ENCODE measurements at regions not wholly inside any gene's neighbourhood (a gene's known extent, or its start where the extent isn't known, plus 50 kb on each side); places are given as distances from the start of the nearest gene placed in this dataset.

DNA sequence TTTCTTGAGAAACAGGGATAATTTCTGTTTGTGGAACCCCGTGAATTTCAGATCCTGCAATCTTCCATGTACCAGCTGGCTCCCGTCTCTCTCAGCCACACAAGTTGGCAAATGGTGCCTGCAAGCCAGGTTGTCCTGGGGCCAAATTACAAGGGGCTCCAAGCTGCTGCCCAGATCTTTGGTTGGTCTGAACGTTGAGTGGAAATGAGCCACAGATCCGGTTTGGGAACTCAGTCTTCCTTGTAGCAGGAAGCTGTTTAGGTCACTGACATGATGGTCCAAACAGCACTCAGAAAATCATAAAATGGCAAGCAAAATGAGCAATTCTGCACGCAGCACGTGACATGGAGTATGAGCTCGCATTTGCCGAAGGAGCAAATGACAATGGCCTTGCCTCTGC, 1496.4 kb downstream of the TBC1D22A start:
- H3K36me3 ChIP-seq (ENCODE audit: insufficient read depth, low read length): no peaks in the 10 kb centered on the region
- H2AFZ ChIP-seq (ENCODE audit: low read depth, low read length): no peak overlapping the region
- H3K9me3 ChIP-seq (ENCODE audit: low read length): no peaks in the 10 kb centered on the region
- H3K4me1 ChIP-seq (ENCODE audit: insufficient read depth, low read length): no peaks in the 10 kb centered on the region
- H3K4me3 ChIP-seq (ENCODE audit: low read length): no peak overlapping the region
- peaks cover 14% of the 10 kb centered on the region for H3K27me3 ChIP-seq (ENCODE audit: insufficient read depth, low read length)

DNA sequence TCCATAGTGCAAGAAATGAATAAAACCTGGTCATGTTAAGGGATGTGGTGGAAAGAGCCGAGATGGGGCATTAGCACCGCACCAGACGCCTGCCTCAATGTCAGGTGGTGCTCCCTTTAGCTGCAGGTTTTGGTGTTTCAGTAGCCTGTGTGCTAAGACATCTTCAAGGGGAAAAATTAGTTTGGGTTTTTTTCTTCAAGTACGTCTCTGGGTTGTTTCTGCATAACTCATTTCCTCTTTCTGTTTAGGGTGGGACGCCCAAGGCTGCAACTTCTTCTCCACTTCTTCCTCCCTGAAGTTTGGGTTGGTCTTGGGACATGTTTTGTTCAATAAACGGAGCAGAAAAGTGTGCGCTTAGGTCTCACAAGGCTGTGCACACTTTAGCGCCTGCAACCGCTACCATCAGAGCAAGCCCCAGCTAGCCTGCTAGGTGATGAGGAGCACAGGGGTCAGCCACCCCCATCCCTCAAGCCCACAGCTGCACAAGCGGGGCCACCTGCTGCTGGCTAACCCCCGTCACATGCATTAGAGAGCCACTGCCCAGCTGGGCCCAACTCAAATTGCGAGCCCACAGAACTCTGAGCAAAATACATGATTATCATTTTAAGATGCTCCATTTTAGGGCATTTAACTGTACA, 1495.7 kb downstream of the TBC1D22A start:
- Histone ChIP-seq H3K4me3 (ENCODE audit: low read length) (no peak overlapping the region), H3K36me3 (ENCODE audit: insufficient read depth, low read length) (no peaks in the 10 kb centered on the region), H3K9me3 (ENCODE audit: low read length) (no peaks in the 10 kb centered on the region), H3K4me1 (ENCODE audit: insufficient read depth, low read length) (no peaks in the 10 kb centered on the region), H2AFZ (ENCODE audit: low read depth, low read length) (no peak overlapping the region), H3K27me3 (ENCODE audit: insufficient read depth, low read length) (peaks cover 11% of the 10 kb centered on the region)

DNA sequence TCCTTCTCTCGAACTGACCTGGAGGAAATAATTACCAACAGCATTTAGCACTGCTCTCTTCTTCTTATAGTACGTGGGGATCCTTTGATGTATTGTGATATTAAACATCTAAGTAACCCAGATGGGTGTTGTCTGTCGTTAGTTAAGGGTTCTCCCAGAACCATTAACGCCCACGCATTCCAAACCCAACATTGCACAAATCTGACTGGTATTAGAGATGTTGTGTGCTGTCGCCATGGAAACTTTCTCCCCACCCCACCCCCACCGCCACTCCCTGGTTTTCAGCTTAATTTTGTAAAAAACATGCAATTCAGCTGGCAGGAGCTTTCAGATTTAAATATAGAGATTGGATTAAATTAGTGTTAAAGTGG, 1495.2 kb downstream of the TBC1D22A start:
- no peak overlapping the region for H3K4me3 ChIP-seq (ENCODE audit: low read length)
- H3K36me3 ChIP-seq (ENCODE audit: insufficient read depth, low read length): no peaks in the 10 kb centered on the region
- no peaks in the 10 kb centered on the region for H3K4me1 ChIP-seq (ENCODE audit: insufficient read depth, low read length)
- H3K9me3 ChIP-seq (ENCODE audit: low read length): no peaks in the 10 kb centered on the region
- H2AFZ ChIP-seq (ENCODE audit: low read depth, low read length): no peak overlapping the region
- peaks cover 11% of the 10 kb centered on the region for H3K27me3 ChIP-seq (ENCODE audit: insufficient read depth, low read length)

DNA sequence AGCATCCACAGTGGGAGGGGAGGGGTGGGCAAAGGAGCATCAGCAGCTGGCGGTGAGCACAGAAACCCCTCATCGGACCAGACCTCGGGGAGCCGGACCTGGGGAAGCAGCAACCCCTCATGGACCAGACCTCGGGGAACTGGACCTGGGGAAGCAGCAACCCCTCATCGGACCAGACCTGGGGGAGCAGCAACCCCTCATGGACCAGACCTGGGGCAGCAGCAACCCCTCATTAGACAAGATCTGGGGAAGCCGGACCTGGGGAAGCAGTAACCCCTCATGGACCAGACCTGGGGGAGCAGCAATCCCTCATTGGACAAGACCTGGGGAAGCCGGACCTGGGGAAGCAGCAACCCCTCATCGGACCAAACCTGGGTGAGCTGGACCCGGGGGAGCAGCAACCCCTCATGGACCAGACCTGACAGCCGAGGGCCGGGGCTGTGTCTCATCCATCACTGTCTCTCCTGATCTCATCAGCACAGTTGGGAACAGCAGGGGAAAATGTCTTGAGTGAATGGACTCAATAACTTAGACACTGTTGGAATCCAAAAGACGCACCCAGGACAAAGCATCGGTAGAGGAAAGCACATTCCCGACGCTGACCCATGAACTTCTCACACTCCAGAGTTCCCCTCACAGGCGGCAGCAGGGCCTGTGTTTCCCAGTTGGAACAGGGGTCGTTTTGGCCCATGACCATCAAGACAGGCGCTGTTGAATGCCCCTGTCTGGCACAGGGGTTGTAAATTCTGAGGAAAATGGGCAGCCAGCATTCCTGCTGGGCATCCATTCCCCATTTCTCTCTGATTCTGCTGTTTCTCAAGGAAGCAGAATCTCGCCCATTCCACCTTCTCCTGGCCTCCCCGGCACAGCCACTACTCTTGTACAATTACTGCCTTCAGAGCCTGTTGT, 1494.6 kb downstream of the TBC1D22A start:
- no peaks in the 10 kb centered on the region for H3K4me1 ChIP-seq (ENCODE audit: insufficient read depth, low read length)
- no peaks in the 10 kb centered on the region for H3K36me3 ChIP-seq (ENCODE audit: insufficient read depth, low read length)
- no peak overlapping the region for H2AFZ ChIP-seq (ENCODE audit: low read depth, low read length)
- no peaks in the 10 kb centered on the region for H3K9me3 ChIP-seq (ENCODE audit: low read length)
- no peak overlapping the region for H3K4me3 ChIP-seq (ENCODE audit: low read length)
- H3K27me3 ChIP-seq (ENCODE audit: insufficient read depth, low read length): peaks cover 11% of the 10 kb centered on the region

DNA sequence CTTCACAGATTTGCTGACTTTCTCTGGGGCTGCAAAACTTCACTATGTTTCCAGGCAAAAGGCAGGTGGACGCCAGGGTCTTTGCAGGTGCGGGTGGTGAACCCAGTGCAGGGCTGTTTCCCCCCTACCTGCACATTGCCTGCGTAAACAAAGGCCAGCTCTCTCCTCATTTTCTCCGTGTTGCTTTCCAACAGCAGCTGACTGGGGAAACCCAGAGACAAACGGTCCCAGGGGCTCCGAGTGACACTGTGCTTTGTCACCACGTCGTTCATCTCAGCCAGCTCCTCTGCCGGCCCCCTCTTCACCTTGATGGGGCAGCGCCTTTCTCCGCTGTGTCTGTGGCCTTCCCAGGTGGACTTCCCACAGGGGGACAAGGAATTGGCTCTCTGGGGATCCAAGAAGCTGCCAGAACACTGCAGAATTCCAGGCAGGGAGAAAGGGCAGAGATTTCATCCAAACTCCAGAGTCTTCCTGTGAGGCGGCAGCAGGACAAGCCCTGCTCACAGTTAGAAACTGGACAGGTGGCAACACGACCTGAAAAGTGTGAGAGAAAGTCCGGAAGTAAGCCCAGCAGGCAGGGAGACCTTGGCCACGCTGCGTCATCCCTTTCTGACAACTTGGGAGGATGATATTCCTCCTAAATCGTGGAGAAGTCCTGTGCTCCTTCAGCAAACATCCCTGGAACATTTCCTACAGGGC, 1493.7 kb downstream of the TBC1D22A start:
- Histone ChIP-seq H3K9me3 (ENCODE audit: low read length) (no peaks in the 10 kb centered on the region), H2AFZ (ENCODE audit: low read depth, low read length) (no peak overlapping the region), H3K4me3 (ENCODE audit: low read length) (no peak overlapping the region), H3K4me1 (ENCODE audit: insufficient read depth, low read length) (no peaks in the 10 kb centered on the region), H3K36me3 (ENCODE audit: insufficient read depth, low read length) (no peaks in the 10 kb centered on the region), H3K27me3 (ENCODE audit: insufficient read depth, low read length) (peaks cover 11% of the 10 kb centered on the region)

DNA sequence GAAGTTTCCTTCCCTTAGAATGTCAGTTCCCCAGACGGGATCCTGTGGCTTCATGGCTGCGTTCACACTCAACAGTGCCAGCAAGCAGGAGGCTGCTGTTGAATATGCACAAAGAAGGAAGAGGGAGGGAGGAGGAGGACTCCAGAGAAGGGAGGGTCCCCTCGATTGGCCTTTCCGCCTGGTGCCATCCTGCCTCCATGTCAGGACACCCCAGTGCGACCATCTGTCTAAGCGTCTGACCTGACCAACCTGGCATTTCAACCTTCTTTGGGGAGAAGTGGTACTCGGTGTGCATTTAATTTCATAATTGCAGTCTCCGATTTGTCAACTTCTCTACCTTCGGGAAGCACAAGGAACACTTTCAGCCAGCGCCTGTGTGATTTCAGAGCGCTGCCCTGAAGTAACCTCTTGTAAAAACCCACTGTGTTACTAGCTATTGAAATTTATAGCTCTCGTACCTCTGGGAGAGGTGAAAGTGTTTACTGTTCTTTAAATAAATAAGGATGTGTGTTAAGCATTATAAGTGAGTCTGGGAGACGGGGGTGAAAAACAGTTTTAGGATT, 1491.9 kb downstream of the TBC1D22A start:
- Histone ChIP-seq H3K36me3 (ENCODE audit: insufficient read depth, low read length) (no peaks in the 10 kb centered on the region), H2AFZ (ENCODE audit: low read depth, low read length) (no peak overlapping the region), H3K4me3 (ENCODE audit: low read length) (no peak overlapping the region), H3K9me3 (ENCODE audit: low read length) (no peaks in the 10 kb centered on the region), H3K4me1 (ENCODE audit: insufficient read depth, low read length) (no peaks in the 10 kb centered on the region), H3K27me3 (ENCODE audit: insufficient read depth, low read length) (peaks cover 10% of the 10 kb centered on the region)

DNA sequence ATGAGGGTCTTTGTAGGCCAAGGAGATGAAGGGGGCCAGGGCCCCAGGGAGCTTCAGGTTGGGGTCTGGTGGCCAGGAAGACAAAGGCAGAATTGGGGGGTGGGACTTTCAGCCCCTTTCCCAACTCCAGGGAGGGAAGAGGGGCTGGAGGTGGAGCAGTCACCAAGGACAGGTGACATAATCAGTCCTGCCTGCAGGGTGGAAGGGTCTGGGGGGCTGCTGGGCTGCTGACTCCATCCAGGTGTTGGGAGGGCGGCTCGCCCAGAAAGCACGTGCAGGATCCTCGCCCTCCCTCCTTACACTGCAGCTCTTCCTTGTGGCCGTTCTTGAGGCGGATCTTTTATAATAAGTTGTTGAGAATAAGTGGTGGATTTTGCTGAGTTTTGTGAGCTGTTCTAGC, 1491.1 kb downstream of the TBC1D22A start:
- Histone ChIP-seq H3K27me3 (ENCODE audit: insufficient read depth, low read length) (peaks cover 13% of the 10 kb centered on the region), H2AFZ (ENCODE audit: low read depth, low read length) (no peak overlapping the region), H3K4me3 (ENCODE audit: low read length) (no peak overlapping the region), H3K9me3 (ENCODE audit: low read length) (no peaks in the 10 kb centered on the region), H3K4me1 (ENCODE audit: insufficient read depth, low read length) (no peaks in the 10 kb centered on the region), H3K36me3 (ENCODE audit: insufficient read depth, low read length) (no peaks in the 10 kb centered on the region)

DNA sequence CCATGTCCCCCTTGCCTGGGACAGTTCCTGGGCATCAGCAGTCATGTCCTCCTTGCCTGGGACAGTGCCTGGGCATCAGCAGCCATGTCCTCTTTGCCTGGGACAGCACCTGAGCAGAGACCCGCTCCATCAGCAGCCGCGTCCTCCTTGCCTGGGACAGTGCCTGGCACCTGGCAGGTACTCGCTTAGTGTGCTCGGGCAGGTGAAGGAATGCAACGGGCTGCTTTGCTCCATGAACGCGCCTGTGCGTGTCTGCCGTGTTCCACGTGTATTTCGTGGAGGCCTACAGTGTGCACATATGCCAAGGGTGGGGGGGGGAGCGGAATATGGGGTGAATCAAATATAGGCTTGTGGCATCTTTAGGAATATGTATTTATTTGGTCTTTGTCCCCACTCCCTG, 1490.7 kb downstream of the TBC1D22A start:
- no peaks in the 10 kb centered on the region for H3K4me1 ChIP-seq (ENCODE audit: insufficient read depth, low read length)
- H3K27me3 ChIP-seq (ENCODE audit: insufficient read depth, low read length): peaks cover 13% of the 10 kb centered on the region
- no peak overlapping the region for H2AFZ ChIP-seq (ENCODE audit: low read depth, low read length)
- H3K9me3 ChIP-seq (ENCODE audit: low read length): no peaks in the 10 kb centered on the region
- H3K36me3 ChIP-seq (ENCODE audit: insufficient read depth, low read length): no peaks in the 10 kb centered on the region
- no peak overlapping the region for H3K4me3 ChIP-seq (ENCODE audit: low read length)

DNA sequence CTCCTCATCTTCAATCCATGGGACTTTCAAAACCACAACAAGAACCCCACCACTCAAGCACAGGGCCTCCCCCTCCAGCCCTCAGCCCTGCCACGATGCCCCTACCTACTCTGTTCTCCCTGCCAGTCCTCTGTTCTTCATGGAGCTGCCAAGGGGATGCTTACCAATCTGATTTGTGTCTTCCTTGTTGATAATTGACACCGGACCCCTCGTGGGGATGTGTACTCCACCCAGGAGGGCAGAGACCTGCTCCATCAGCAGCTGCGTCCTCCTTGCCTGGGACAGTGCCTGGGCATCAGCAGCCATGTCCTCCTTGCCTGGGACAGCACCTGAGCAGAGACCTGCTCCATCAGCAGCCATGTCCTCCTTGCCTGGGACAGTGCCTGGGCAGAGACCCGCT, 1489.2 kb downstream of the TBC1D22A start:
- H3K36me3 ChIP-seq (ENCODE audit: insufficient read depth, low read length): no peaks in the 10 kb centered on the region
- H2AFZ ChIP-seq (ENCODE audit: low read depth, low read length): no peak overlapping the region

DNA sequence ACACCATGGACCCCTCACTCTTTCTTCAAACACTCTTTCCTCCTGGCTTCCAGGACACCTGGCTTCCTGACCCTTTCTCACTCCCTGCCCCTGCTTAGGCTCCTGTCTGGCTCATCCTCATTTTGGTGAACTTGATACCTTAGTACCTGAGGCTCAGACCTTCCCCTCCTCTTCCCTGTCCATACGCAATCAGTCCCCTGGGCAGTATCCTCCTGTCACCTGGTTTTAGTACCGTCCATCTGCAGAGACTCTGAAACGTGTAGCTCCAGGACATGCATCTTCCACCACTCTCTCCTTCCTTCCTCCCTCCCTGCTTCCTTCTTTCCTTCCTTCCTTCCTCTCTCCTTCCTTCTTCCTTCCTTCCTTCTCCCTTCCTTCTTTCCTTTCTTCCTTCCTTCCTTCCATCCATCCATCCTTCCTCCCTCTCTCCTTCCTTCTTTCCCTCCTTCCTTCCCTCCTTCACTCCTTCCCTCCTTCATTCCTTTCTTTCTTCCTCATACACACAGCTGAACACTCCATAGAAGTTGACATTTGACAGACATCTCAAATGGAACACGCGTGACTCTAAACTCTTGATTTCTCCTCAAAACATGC, 1488.6 kb downstream of the TBC1D22A start:
- H3K4me1 ChIP-seq (ENCODE audit: insufficient read depth, low read length): no peaks in the 10 kb centered on the region
- no peaks in the 10 kb centered on the region for H3K36me3 ChIP-seq (ENCODE audit: insufficient read depth, low read length)
- H3K27me3 ChIP-seq (ENCODE audit: insufficient read depth, low read length): peaks cover 10% of the 10 kb centered on the region
- H3K4me3 ChIP-seq (ENCODE audit: low read length): no peak overlapping the region
- H2AFZ ChIP-seq (ENCODE audit: low read depth, low read length): no peak overlapping the region
- no peaks in the 10 kb centered on the region for H3K9me3 ChIP-seq (ENCODE audit: low read length)

More for the DNA sequence above, 1489.2 kb downstream of the TBC1D22A start:
- Histone ChIP-seq H3K4me1 (ENCODE audit: insufficient read depth, low read length) (no peaks in the 10 kb centered on the region), H3K27me3 (ENCODE audit: insufficient read depth, low read length) (peaks cover 10% of the 10 kb centered on the region), H3K9me3 (ENCODE audit: low read length) (no peaks in the 10 kb centered on the region), H3K4me3 (ENCODE audit: low read length) (no peak overlapping the region)

DNA sequence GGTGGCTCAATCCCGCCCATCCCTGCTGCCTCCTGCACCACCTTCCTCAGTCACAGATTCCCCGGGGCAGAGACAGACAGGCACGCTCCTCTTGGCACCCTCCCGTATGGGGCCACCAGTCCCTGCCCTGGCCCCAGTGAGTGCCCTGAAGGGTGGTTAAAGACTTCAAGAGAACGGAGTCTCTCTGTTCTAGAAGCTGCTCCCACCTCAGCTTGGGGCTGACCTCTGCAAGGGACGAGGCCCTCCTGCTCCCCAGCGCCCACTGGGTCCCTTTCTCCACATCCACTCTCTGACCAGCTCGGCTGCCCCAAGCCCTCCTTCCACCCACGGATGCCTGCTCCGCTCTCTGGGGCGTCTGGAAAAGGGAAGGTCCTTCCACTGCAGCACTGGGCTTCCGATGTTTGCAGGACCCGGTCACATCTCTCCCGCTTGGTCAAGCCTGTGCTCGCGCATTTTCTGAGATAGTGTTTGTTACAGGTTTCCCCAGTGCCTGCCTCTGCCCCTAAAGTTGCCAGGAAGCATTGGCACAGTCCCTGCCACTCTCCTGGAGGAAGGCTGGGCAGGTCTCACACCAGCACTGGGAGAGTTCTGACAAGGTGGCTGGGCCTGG, 1487.9 kb downstream of the TBC1D22A start:
- H3K4me1 ChIP-seq (ENCODE audit: insufficient read depth, low read length): no peaks in the 10 kb centered on the region
- H3K36me3 ChIP-seq (ENCODE audit: insufficient read depth, low read length): no peaks in the 10 kb centered on the region
- no peak overlapping the region for H3K4me3 ChIP-seq (ENCODE audit: low read length)
- peaks cover 10% of the 10 kb centered on the region for H3K27me3 ChIP-seq (ENCODE audit: insufficient read depth, low read length)
- no peaks in the 10 kb centered on the region for H3K9me3 ChIP-seq (ENCODE audit: low read length)
- H2AFZ ChIP-seq (ENCODE audit: low read depth, low read length): no peak overlapping the region

DNA sequence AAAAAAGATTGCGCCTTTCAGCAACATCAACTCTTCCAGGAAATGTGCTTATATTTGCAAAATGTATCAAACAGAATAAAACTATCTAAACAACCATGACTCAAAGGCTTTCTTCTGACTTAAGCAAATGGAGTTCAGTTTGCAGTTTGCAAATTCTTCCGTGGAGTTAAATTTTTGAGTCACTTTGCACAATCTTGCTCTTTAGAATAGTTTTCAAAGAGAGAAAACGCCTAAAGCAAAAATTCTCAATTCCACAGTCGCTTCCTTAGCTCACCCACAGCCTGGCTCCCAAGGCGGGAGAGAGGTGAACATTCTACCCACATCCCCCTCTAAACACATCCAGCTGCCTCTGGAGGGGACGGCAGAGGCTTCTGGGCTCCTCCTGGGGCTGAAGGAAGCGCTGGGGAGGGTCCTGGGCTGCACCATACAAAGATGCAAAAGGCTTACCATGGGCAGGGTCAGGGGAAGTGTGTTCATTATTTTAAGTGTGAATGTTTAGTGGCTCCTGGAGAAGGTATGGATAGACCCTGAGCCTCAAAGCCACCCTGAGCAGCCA, 1487.3 kb downstream of the TBC1D22A start:
- H3K9me3 ChIP-seq (ENCODE audit: low read length): no peaks in the 10 kb centered on the region
- no peak overlapping the region for H2AFZ ChIP-seq (ENCODE audit: low read depth, low read length)
- no peaks in the 10 kb centered on the region for H3K36me3 ChIP-seq (ENCODE audit: insufficient read depth, low read length)
- no peaks in the 10 kb centered on the region for H3K4me1 ChIP-seq (ENCODE audit: insufficient read depth, low read length)
- H3K4me3 ChIP-seq (ENCODE audit: low read length): no peak overlapping the region
- H3K27me3 ChIP-seq (ENCODE audit: insufficient read depth, low read length): peaks cover 9% of the 10 kb centered on the region

Measured in neuron (in vitro differentiated cells).